ENCODE measurements at regions not wholly inside any gene's neighbourhood (a gene's known extent, or its start where the extent isn't known, plus 50 kb on each side); places are given as distances from the start of the nearest gene placed in this dataset.

GRCh38 chr4:13980317-13981310 is 353.1 kb upstream of the BOD1L1 start:
- H3K4me3 ChIP-seq (ENCODE audit: low read depth, low read length), result no peak overlapping the region
- no peak for TF ChIP-seq CTCF (IDR thresholded peaks at IDR 0.05; ENCODE audit: borderline replicate concordance, insufficient read depth, low read depth, low read length)

GRCh38 chr4:13981499-13981898 is 354.0 kb upstream of the BOD1L1 start:
- H3K4me3 ChIP-seq (ENCODE audit: low read depth, low read length), result no peak overlapping the region
- TF ChIP-seq CTCF (IDR thresholded peaks at IDR 0.05; ENCODE audit: borderline replicate concordance, insufficient read depth, low read depth, low read length), result no peak

DNA sequence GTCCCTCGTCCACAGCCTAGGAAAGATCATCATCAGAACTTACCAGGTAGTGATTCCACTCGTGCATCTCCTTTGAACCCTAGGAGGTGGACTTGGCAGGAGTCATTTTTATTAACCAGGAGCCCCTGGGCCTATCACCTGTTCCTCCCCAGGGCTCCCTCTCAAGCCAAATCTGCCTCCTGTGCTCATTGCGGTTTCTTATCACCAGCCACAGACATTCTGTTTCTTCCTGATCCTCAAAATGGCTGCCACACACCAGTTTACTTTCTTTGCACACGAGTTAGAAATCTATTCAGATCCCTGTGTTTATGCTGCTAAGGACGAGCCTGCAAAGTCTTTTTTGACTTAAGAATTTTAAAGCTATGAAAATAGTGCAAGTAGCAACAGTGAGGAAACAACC is 354.5 kb upstream of the BOD1L1 start:
- H3K4me3 ChIP-seq (ENCODE audit: low read depth, low read length), result no peak overlapping the region

DNA sequence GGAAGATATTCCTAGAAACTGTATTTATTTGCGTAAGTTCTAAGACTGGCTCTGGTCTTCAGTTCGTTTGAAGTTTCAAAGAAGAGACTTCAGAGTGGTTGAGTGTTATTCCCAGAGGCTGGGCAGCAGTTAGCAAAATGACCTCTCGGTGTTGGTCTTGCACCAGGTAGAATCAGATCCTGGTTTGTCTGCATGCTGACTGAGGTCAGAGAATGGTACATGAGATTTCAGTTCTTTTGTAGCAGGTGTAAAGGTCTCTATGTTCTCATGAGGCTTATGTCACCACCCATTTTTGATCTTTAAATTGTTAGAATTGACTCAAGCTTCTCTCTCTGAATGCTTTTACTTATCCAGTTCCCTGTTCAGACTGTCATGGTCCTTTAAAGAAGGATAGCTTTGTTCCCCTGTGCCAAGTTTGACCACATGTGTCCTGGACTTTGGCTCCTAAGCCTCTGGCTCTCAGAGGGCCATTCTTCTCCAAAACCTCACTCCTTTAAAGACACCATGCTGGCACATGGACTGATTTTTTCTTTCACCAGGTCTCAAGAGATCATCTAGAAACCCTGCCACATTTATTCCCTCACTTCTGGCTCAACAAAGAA is 355.8 kb upstream of the BOD1L1 start:
- H3K4me3 ChIP-seq (ENCODE audit: low read depth, low read length), result no peak overlapping the region
- no peak for TF ChIP-seq CTCF (IDR thresholded peaks at IDR 0.05; ENCODE audit: borderline replicate concordance, insufficient read depth, low read depth, low read length)

More for the DNA sequence above, 354.5 kb upstream of the BOD1L1 start:
- no peak for TF ChIP-seq CTCF (IDR thresholded peaks at IDR 0.05; ENCODE audit: borderline replicate concordance, insufficient read depth, low read depth, low read length)

DNA sequence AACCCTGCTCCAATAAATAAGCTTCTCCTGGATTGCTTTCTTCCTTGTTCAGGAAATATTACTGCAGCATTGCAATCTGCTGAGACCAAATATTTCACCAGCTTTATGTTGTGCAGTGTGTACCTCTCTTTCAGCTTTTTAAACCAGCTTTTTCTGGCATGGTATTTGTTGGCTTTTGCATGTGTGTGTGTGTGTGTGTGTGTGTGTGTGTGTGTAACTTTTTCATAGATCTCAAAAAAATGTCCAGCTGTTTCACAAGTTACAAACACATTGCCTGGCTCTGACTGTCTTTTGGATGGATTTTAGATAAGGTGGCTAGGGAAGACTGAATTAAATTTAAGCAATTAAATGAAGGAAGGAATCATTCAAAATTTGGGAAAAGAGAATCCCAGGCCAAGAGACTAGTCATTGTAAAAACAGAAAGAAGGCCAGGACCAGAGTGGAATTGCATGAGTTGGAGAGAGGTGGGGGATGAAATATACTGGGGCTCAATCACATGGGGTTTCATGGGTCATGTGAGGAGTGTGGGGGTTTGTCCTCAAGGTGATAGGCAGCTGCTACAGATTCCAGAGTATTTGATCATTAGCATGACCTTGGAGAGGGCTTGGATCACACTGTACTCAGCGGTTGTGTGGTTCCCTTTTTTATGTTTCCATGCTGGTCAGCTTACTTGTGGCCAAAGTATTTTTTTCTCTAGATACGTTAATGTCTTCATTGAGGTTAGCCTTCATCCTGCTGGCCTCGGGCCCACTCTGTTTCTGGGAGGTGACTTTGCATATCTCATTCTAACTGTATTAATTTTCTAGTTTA is 357.7 kb upstream of the BOD1L1 start:
- no peak overlapping the region for H3K4me3 ChIP-seq (ENCODE audit: low read depth, low read length)
- TF ChIP-seq CTCF (IDR thresholded peaks at IDR 0.05; ENCODE audit: borderline replicate concordance, insufficient read depth, low read depth, low read length), result no peak

GRCh38 chr4:13985837-13986236 is 358.3 kb upstream of the BOD1L1 start:
- H3K4me3 ChIP-seq (ENCODE audit: low read depth, low read length), result no peak overlapping the region
- TF ChIP-seq CTCF (IDR thresholded peaks at IDR 0.05; ENCODE audit: borderline replicate concordance, insufficient read depth, low read depth, low read length), result no peak

Data from GM12875 (cell line).